ENCODE measurements at regions not wholly inside any gene's neighbourhood (a gene's known extent, or its start where the extent isn't known, plus 50 kb on each side); places are given as distances from the start of the nearest gene placed in this dataset.
"Not testable (repeated sequence)": the region's sequence is repeated elsewhere in the genome, so short reads cannot be mapped to it uniquely, and the experiment has no call there.

- DNase-seq (ENCODE audit: low read depth) = not testable (repeated sequence)
These were observed 177.2 kb upstream of the TAS2R1 start for GRCh38 chr5:9807366-9807765.

- no peak for DNase-seq (ENCODE audit: low read depth)
These were observed 171.8 kb upstream of the TAS2R1 start for GRCh38 chr5:9801908-9802307.

- no peak for DNase-seq (ENCODE audit: low read depth)
These were observed 169.5 kb upstream of the TAS2R1 start for GRCh38 chr5:9799606-9800005.

GRCh38 chr5:9790276-9790675, 160.1 kb upstream of the TAS2R1 start:
- DNase-seq (ENCODE audit: low read depth) = no peak

GRCh38 chr5:9789777-9790176, 159.6 kb upstream of the TAS2R1 start:
- DNase-seq (ENCODE audit: low read depth) = no peak

- DNase-seq (ENCODE audit: low read depth) = no peak
These were observed 157.9 kb upstream of the TAS2R1 start for GRCh38 chr5:9787861-9788600.

- no peak for DNase-seq (ENCODE audit: low read depth)
These were observed 156.5 kb upstream of the TAS2R1 start for GRCh38 chr5:9786380-9787360.

- no peak for DNase-seq (ENCODE audit: low read depth)
These were observed 155.6 kb upstream of the TAS2R1 start for GRCh38 chr5:9785751-9786150.

DNA sequence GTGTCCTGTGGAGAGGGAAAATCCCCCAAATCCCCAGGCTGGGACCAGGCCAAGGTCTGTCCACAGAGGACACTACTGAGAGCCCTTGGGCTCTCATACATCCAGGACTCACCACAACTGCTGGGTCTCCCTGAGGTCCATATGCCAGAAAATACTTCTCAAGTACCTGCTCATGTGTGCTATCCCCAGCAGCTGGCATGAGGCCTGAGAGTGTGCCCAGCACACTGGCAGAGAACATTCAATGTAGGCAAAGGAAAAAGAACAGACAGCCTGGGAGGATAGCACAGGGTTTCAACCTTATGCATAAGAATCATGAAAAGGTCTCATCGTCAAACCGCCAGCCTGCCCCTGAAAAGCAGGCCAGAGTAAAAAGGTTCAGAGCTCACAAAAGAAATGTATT, 154.1 kb upstream of the TAS2R1 start:
- no peak for DNase-seq (ENCODE audit: low read depth)

- peak; percentile 3 for DNase-seq (ENCODE audit: low read depth)
These were observed 152.8 kb upstream of the TAS2R1 start for GRCh38 chr5:9782826-9783560.

DNA sequence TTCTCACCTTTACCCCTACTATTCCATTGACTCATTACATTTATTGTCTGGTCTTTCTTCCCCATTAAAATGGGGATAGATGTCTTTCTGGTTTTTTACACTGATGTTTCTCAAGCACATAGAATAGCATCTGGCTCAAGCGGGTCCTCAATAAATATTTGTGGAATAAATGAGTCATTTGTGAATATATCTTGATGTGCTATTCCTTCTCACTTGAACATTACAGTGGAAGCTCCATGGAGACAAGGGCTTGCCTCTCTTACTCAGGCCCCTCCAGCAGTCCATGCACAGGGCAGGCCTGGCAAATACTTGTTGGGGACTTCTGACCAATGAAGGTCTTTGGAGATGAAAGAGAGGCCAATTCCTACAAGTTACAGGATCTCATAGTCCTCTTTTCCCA, 151.7 kb upstream of the TAS2R1 start:
- no peak for DNase-seq (ENCODE audit: low read depth)

GRCh38 chr5:9781275-9781674, 151.1 kb upstream of the TAS2R1 start:
- DNase-seq (ENCODE audit: low read depth) = no peak

DNA sequence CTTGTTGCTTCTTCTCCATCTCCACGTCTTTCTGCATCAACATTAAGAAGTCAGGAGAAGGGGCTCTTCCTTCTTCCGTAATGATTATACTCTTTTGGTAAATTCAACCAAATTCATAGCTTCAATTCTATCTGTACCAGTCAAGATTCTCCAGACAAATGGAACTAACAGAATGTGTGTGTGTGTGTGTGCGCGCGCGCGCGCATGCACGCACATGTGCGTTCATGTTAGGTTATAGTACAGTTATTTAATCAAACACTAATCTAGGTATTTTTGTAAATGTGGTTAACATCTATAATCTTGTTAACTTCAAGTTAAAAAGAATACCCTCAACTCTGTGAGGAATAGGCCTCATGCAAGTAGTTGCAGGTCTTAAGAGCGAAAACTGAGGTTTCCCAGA, 150.3 kb upstream of the TAS2R1 start:
- no peak for DNase-seq (ENCODE audit: low read depth)

- no peak for DNase-seq (ENCODE audit: low read depth)
These were observed 146.4 kb upstream of the TAS2R1 start for GRCh38 chr5:9776525-9776924.

- peak; percentile 13 for DNase-seq (ENCODE audit: low read depth)
These were observed 145.2 kb upstream of the TAS2R1 start for GRCh38 chr5:9775339-9775738.

DNA sequence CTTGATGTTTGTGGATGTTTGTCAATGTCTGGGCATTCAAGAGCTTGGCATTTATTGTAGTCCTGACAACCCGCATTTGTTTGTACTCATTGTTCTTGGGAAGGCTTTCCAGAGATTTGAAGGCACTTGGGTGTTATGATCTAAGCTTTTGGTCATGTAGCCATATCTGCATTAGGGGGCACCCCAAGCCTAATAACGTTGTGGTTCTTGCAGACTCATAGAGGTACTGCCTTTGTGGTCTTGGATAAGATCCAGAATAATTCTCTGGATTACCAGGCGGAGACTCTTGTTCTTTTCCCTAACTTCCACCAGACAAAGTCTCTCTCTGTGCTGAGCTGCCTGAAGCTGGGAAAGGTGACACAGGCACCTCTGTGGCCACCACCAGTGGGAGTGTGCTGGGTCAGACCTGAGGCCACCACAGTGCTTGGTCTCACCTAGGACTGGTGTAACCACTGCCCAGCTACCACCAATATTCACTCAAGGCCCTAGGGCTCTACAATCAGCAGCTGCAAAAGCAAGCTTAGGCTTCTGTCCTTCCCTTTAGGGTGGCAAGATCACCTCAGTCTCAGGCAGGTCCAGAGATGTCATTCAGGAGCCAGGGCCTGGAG, 144.4 kb upstream of the TAS2R1 start:
- peak; percentile 63 for DNase-seq (ENCODE audit: low read depth)

GRCh38 chr5:9771079-9771478, 140.9 kb upstream of the TAS2R1 start:
- DNase-seq (ENCODE audit: low read depth) = no peak

DNA sequence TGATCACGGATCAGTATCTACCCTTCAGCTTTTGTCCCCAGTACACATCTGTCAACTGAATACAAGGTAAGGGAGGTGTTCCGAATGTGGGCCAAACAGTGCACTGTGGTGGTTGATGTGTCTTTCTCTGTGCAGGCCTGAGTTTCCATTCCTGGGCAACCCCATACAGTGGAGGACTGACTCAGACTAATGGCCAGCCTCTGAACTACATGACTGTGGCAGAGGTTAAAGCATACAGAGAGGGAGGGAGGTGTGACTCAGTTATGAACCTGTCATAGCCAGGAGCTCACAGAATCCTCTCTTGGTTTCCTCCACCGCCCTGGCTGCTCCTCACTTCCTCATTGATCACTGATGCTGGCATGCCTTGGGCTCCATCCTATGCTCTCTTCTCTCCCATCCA, 136.4 kb upstream of the TAS2R1 start:
- no peak for DNase-seq (ENCODE audit: low read depth)

DNA sequence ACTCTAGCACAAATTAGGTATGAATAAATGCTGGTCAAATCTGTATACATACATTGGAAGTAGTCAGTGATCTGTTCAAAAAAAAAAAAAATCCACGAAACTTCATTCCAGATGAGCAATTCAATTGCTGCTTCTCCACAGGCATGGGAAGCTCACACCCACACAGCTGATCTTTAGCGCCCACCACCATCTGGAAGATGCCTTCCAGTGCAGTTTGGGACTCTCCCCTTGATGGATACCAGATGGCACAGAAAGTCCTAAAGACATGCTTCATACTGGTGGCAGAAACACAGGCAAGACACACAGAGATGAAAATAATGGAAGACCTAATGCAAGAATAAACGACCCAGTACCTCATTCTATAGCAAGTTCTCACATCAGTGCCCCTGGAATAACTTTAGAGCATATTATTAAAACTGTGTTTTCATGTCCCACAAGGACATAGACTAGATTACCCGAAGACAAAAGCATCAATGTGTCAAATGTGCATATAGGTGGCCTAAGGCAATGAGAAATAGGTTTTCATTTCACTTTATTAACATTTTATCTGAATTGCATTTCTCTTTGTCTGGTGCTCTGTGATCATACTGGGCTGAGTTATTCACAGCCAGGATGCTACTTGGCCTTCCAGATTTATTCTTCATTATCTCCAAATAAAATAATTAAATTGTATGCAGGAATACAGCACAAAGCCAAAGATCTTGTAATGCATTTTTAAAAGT, 135.4 kb upstream of the TAS2R1 start:
- peak; percentile 6 for DNase-seq (ENCODE audit: low read depth)

GRCh38 chr5:9761706-9762105, 131.6 kb upstream of the TAS2R1 start:
- no peak for DNase-seq (ENCODE audit: low read depth)

DNA sequence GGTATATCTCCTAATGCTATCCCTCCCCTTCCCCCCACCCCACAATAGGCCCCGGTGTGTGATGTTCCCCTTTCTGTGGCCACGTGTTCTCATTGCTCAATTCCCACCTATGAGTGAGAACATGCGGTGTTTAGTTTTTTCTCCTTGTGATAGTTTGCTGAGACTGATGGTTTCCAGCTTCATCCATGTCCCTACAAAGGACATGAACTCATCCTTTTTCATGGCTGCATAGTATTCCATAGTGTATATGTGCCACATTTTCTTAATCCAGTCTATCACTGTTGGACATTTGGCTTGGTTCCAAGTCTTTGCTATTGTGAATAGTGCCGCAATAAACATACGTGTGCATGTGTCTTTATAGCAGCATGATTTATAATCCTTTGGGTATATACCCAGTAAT, 122.5 kb upstream of the TAS2R1 start:
- not testable (repeated sequence) for DNase-seq (ENCODE audit: low read depth)
